CD4-positive, CD25-positive, alpha-beta regulatory T cell (primary cell): ENCODE measurements at regions not wholly inside any gene's neighbourhood (a gene's known extent, or its start where the extent isn't known, plus 50 kb on each side); places are given as distances from the start of the nearest gene placed in this dataset.
"Not testable (repeated sequence)": the region's sequence is repeated elsewhere in the genome, so short reads cannot be mapped to it uniquely, and the experiment has no call there.

Source experiments
- ATAC-seq, 2 donors: fragments of 150-1000 bp; cut with Tn5 transposase; one replicate each; pipeline ENCODE4 v1.10.0; 2021; ENCODE audit warnings: low read depth in 2 of 2, moderate number of reproducible peaks in 2 of 2, moderate library complexity in 1 of 2
- DNase-seq, 3 donors: peaks; one replicate each; pipeline versions ENCODE4 v3.0.0 to v3.0.0-alpha.2; 2012 to 2022; ENCODE audit warnings: mixed read lengths in 1 of 3
- H3K27ac ChIP-seq: one replicate; pipeline ENCODE4 v1.7.0; 2013; ENCODE audit warnings: mild to moderate bottlenecking, low read length; ENCODE audit not compliant: insufficient read depth, poor library complexity, severe bottlenecking
- H3K27me3 ChIP-seq: one replicate; pipeline ENCODE4 v1.7.0; 2013; ENCODE audit warnings: low read length; ENCODE audit not compliant: control insufficient read depth, insufficient read depth
- H3K36me3 ChIP-seq: one replicate; pipeline ENCODE4 v1.7.0; 2013; ENCODE audit warnings: mild to moderate bottlenecking, low read length, moderate library complexity; ENCODE audit not compliant: control insufficient read depth, insufficient read depth
- H3K4me1 ChIP-seq: 2 replicates; pipeline ENCODE4 v1.7.0; 2013; ENCODE audit warnings: mild to moderate bottlenecking, low read length; ENCODE audit not compliant: insufficient read depth, control insufficient read depth, poor library complexity, severe bottlenecking
- H3K4me3 ChIP-seq: one replicate; pipeline ENCODE4 v1.7.0; 2013; ENCODE audit warnings: low read depth, mild to moderate bottlenecking, low read length, moderate library complexity
- H3K9me3 ChIP-seq, 2 experiments: 1 replicate in 1 of 2; 2 replicates in 1 of 2; pipeline ENCODE4 v1.7.0; 2013; ENCODE audit warnings: low read length in 2 of 2, mild to moderate bottlenecking in 1 of 2, moderate library complexity in 1 of 2; ENCODE audit not compliant: control insufficient read depth in 2 of 2
- H3K27ac Mint-ChIP-seq, 3 donors: one replicate each; pipeline ENCODE4 v1.8.0; 2020 to 2022; ENCODE audit warnings: mild to moderate bottlenecking in 3 of 3, mixed read lengths in 3 of 3, moderate library complexity in 2 of 3
- H3K27me3 Mint-ChIP-seq: one replicate; pipeline ENCODE4 v1.8.0; 2022; ENCODE audit warnings: mild to moderate bottlenecking, mixed read lengths
- H3K36me3 Mint-ChIP-seq: one replicate; pipeline ENCODE4 v1.8.0; 2020; ENCODE audit warnings: mixed read lengths
- H3K4me1 Mint-ChIP-seq, 4 donors: one replicate each; pipeline ENCODE4 v1.8.0; 2020 to 2022; ENCODE audit warnings: mixed read lengths in 4 of 4, mild to moderate bottlenecking in 1 of 4
- H3K4me3 Mint-ChIP-seq, 4 donors: one replicate each; pipeline ENCODE4 v1.8.0; 2020 to 2022; ENCODE audit warnings: mild to moderate bottlenecking in 4 of 4, mixed read lengths in 4 of 4, moderate library complexity in 3 of 4
- H3K9me3 Mint-ChIP-seq, 7 donors: one replicate each; pipeline ENCODE4 v1.8.0; 2020 to 2022; ENCODE audit warnings: mixed read lengths in 7 of 7, mild to moderate bottlenecking in 3 of 7, moderate library complexity in 2 of 7

DNA sequence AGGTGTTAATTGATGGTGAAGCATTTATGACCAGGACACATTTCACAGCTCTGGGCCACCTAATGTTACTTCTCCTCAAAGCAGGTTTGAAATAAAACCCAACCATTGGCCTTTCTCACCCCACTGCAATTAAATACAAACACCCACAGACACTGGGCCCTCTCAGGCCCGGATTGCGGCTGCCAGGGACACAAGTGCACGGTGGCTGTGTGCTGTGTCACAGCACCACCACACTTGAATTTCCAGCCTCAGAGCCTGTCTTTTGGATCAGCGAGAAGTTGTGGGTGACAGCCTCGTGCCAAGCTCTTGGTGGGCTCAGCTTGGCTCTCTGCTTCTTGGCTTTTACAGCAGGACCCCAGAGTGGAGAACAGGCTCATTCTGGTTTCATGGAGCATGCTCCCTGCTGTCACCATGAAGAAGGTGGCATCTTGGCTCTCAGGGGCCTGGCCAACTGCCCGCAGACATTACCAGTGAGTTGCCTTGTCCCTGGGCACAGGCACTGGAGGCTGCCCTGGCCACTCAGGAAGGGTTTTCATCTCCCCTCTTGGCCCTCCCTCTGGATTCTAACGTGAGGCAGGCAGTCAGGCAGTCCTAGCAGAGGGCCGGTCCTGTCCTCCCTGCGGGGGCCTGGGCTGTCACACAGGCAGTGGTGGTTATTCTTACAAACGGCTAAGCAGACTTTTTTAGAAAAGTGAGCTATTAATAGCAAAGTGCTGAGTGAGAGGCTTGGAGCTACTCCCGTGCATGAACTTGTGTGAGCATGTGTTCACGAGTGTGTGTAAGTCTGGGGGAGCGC is 234.5 kb downstream of the BCL2L11 start:
- not testable (repeated sequence) for H3K27ac ChIP-seq, H3K9me3 ChIP-seq, DNase-seq, H3K4me1 ChIP-seq, H3K27me3 Mint-ChIP-seq, H3K4me1 Mint-ChIP-seq, H3K36me3 ChIP-seq, H3K27ac Mint-ChIP-seq, H3K27me3 ChIP-seq, H3K36me3 Mint-ChIP-seq, H3K4me3 ChIP-seq, ATAC-seq, H3K4me3 Mint-ChIP-seq, H3K9me3 Mint-ChIP-seq

DNA sequence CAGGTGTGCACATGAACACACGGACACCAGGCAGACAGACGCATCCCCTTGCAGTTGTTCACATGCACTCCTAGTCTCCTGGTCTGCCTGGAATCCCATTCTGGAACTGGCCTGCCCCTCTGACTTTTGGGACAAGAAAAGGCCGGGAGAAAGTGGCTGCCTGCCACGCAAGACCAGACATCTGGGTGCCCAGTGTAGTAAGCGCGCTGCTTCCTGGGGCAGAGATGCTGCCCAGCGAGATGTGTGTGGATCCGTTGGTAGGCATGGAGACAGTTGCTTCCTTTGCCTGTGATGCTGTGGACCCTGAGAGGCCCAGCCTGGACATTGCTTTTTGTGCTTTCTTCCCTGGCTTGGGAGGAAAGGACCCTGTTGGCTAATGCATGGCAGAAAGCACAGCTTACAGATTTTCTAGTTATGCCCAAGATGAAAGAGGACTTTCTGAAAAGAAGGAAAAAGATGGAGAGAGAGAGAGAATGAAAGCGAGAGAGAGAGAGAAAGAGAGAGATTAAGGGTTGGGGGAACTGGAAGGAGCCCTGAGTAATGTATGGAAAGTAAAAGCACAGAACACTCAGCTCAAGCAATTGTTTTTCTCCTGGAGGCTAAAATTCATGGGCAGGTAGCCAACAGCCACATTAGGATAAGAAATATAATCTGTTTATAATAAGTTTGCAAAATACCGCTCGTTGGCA is 235.3 kb downstream of the BCL2L11 start:
- not testable (repeated sequence) for H3K27ac Mint-ChIP-seq, ATAC-seq, H3K4me3 ChIP-seq, H3K4me3 Mint-ChIP-seq, H3K4me1 ChIP-seq, H3K4me1 Mint-ChIP-seq, H3K9me3 Mint-ChIP-seq, H3K36me3 ChIP-seq, H3K36me3 Mint-ChIP-seq, H3K27me3 Mint-ChIP-seq, DNase-seq, H3K27me3 ChIP-seq, H3K27ac ChIP-seq, H3K9me3 ChIP-seq

DNA sequence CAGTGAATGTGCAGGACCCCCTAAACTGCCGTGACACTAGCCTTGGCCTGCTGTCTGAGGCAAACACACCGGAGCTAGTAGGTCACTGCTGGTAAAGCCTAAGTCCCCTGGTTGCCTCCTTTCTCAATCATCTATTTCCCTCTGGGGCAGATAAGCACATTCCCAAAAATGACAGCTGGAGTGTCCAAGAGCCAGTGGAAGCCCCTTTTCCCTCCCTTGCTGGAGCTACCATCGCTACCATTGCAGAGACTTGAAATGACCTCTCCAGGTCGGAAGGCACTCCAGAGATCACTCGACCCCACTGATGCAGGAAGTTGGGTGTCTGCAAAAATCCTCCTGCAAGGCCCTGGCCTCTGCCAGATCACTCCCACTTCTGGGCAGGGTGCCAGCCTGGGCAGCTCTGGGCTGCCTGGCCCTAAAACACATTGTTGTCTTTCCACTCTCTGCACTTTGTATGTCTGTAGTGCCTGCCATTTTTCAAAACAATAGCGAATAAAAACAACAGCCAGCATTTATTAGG is 235.9 kb downstream of the BCL2L11 start:
- not testable (repeated sequence) for ATAC-seq, H3K4me1 Mint-ChIP-seq, H3K4me3 Mint-ChIP-seq

DNA sequence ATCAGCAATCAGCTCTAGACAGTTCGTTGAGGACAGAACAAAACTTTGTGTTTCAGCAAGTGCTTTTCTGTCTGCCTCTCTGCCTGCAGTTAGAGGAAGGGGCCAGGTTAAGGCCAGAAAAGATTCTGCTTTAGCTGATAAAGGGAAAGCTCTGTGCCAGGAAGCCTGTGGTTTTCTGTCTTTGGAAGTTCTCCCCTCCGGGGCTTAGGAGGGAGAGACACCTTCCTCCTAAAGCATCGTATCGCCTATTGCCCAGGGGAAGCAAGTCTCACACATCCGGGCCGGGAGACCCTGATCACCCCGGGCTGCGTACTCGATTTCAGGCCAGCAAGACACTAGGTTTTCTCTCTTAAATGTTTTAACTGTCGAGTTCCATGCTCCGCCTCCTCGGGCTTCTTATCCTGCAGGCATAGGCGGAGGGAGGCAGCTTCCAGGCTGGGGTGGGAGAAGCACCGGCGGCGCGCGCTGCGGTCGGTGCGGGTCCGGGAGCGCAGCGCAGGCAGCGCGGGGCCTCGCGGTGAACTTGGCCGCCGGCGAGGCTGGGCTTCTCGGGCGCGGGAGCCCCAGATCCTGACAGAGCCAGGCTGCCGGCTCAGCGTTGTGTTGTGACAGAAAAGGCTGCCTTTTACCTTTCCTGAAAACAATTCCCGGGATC is 245.4 kb downstream of the BCL2L11 start:
- H3K36me3 Mint-ChIP-seq, H3K4me3 Mint-ChIP-seq, ATAC-seq, H3K36me3 ChIP-seq, H3K4me3 ChIP-seq, H3K4me1 Mint-ChIP-seq, H3K27me3 Mint-ChIP-seq, H3K9me3 ChIP-seq, H3K4me1 ChIP-seq, H3K27ac Mint-ChIP-seq, H3K9me3 Mint-ChIP-seq, H3K27me3 ChIP-seq, DNase-seq, H3K27ac ChIP-seq: not testable (repeated sequence)

More for the DNA sequence above, 235.9 kb downstream of the BCL2L11 start:
- H3K9me3 Mint-ChIP-seq, H3K4me1 ChIP-seq, H3K36me3 Mint-ChIP-seq, H3K27ac Mint-ChIP-seq, H3K36me3 ChIP-seq, H3K27ac ChIP-seq, H3K4me3 ChIP-seq, H3K9me3 ChIP-seq, DNase-seq, H3K27me3 Mint-ChIP-seq, H3K27me3 ChIP-seq: not testable (repeated sequence)

DNA sequence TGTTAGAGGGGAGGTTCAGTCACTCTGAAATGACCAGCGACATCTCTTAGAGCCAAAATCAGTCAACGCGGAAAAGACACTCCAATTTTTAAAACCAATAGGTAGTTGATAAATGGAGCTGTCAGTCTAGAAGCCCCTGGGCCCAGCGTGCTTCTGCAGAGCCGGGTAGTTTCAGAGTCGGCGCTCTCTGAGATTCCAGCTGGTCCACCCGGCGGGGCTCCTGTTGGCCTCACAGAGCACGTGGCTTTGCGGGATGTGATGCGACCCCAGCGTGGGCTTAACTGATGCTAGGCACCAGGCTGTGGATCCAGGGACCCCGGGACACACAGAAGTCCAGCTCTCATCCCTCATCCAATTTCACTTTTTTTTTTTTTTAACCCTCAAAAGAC is 245.9 kb downstream of the BCL2L11 start:
- not testable (repeated sequence) for H3K9me3 Mint-ChIP-seq, ATAC-seq, H3K27me3 Mint-ChIP-seq, H3K27ac ChIP-seq, H3K4me1 ChIP-seq, H3K4me3 Mint-ChIP-seq, H3K9me3 ChIP-seq, H3K4me3 ChIP-seq, H3K36me3 ChIP-seq, H3K27me3 ChIP-seq, DNase-seq, H3K36me3 Mint-ChIP-seq, H3K4me1 Mint-ChIP-seq, H3K27ac Mint-ChIP-seq

DNA sequence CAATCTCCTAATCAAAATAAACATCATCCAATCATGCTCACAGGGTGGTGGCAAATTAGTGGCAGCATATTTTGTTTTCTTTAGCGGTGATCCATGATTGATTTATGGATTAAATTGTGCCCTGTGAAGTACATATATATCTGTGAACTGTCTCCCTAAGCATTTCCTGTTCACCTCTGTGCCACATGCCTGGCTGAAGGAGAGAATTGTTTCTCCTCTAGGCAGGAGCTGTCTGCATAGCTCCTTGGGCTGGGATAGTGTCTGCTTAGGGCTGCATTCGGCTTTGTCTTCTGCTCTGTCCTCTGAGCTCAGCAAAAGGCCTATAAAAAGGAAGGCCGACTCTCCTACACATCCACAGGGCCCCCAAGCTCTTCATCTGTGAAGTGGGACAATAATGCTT is 246.4 kb downstream of the BCL2L11 start:
- H3K36me3 Mint-ChIP-seq, H3K9me3 Mint-ChIP-seq, H3K27ac ChIP-seq, H3K4me3 Mint-ChIP-seq, DNase-seq, H3K27ac Mint-ChIP-seq, H3K4me3 ChIP-seq, ATAC-seq, H3K27me3 Mint-ChIP-seq, H3K4me1 Mint-ChIP-seq, H3K4me1 ChIP-seq, H3K36me3 ChIP-seq, H3K27me3 ChIP-seq, H3K9me3 ChIP-seq: not testable (repeated sequence)

DNA sequence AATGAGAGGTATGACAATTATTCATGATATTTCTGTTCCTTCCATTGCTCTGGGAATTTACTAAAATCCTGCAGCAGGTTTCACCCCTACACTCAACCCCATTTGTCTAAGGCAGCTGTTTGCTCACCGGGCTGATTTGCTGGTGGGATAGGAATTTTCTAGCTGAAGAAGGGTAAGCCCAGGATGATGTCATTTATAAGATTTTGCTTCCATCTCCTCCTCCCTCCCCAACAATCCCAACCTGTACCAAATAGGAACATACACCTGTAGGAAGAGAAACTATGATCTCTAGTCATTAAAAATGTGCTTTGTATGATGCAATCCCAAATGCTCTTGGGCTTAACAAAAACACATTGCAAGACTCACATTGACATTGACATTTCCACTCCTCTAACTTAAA is 247.2 kb downstream of the BCL2L11 start:
- not testable (repeated sequence) for H3K36me3 ChIP-seq, H3K4me3 ChIP-seq, H3K27ac ChIP-seq, H3K27me3 ChIP-seq, H3K27me3 Mint-ChIP-seq, DNase-seq, H3K4me3 Mint-ChIP-seq, H3K9me3 Mint-ChIP-seq, H3K9me3 ChIP-seq, H3K4me1 ChIP-seq, H3K36me3 Mint-ChIP-seq, H3K4me1 Mint-ChIP-seq, H3K27ac Mint-ChIP-seq
- peak in 1 of 2 donors; percentile 29 for ATAC-seq

DNA sequence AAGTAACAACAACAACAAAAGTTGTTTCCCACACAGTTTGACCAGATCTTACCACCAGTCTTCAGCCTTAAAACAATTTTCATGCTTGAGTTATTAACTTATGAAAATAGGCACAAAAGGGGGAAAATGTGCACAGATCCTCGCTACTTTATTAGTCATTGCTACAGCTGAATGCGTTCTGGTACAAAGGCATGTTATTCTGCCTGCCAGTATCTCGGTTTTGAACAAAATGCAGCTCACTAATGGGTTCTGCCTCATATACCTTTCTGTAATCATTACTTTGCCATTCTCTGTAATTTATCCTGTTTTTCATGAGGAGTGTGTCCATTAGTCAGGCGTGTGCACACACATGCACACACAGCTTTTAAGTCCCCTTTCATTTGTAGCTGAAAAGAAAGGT is 247.6 kb downstream of the BCL2L11 start:
- ATAC-seq, result peak; percentile 28 to 50

More for the DNA sequence above, 247.6 kb downstream of the BCL2L11 start:
- H3K4me3 Mint-ChIP-seq, DNase-seq, H3K4me3 ChIP-seq, H3K27me3 Mint-ChIP-seq, H3K9me3 ChIP-seq, H3K36me3 Mint-ChIP-seq, H3K4me1 Mint-ChIP-seq, H3K36me3 ChIP-seq, H3K27ac Mint-ChIP-seq, H3K9me3 Mint-ChIP-seq, H3K4me1 ChIP-seq, H3K27me3 ChIP-seq, H3K27ac ChIP-seq: not testable (repeated sequence)
